Keratinocyte (primary cell): ENCODE measurements at regions not wholly inside any gene's neighbourhood (a gene's known extent, or its start where the extent isn't known, plus 50 kb on each side); places are given as distances from the start of the nearest gene placed in this dataset.

Experiments
- DNase-seq: peaks from one replicate; pipeline ENCODE4 v3.0.0-alpha.2; 2011; ENCODE audit warnings: low read depth, missing footprints, low spot score
- FAIRE-seq: peaks from 2 replicates; lab custom pipeline; 2011; peaks lifted over from hg19 to GRCh38; lab: Jason Lieb, UNC
- H2AFZ ChIP-seq: 2 replicates; pipeline ENCODE4 v1.6.0; 2012; ENCODE audit warnings: low read length, control low read depth, inconsistent platforms; ENCODE audit not compliant: control insufficient read depth
- H3K27ac ChIP-seq: 2 replicates; pipeline ENCODE4 v1.5.1; 2011; ENCODE audit warnings: low read length; ENCODE audit not compliant: control insufficient read depth, insufficient read depth
- H3K27me3 ChIP-seq: 3 replicates; pipeline ENCODE4 v1.6.0; 2011; ENCODE audit warnings: low read length; ENCODE audit not compliant: control insufficient read depth, insufficient read depth; ENCODE audit errors: extremely low read depth
- H3K36me3 ChIP-seq, 2 experiments: 2 replicates in 1 of 2; 3 replicates in 1 of 2; pipeline ENCODE4 v1.5.1; 2011; ENCODE audit warnings: low read length in 2 of 2, mild to moderate bottlenecking in 1 of 2; ENCODE audit not compliant: control insufficient read depth in 2 of 2, insufficient read depth in 2 of 2; ENCODE audit errors: extremely low read depth in 1 of 2
- H3K4me1 ChIP-seq: 3 replicates; pipeline ENCODE4 v1.5.1; 2011; ENCODE audit warnings: low read length; ENCODE audit not compliant: control insufficient read depth, insufficient read depth; ENCODE audit errors: extremely low read depth
- H3K4me2 ChIP-seq: 3 replicates; pipeline ENCODE4 v1.6.0; 2011; ENCODE audit warnings: low read depth, low read length; ENCODE audit not compliant: control insufficient read depth, insufficient read depth; ENCODE audit errors: extremely low read depth
- H3K4me3 ChIP-seq, 3 experiments: fragments of 200-600 bp in 1 of 3; sonication (generic) in 1 of 3; 2 replicates in 2 of 3; 3 replicates in 1 of 3; pipeline ENCODE4 v1.5.1; 2011 to 2016; ENCODE audit warnings: low read length in 3 of 3, mild to moderate bottlenecking in 3 of 3, control low read depth in 2 of 3, inconsistent platforms in 1 of 3, low read depth in 1 of 3, mixed read lengths in 1 of 3, mixed run types in 1 of 3, moderate library complexity in 1 of 3; ENCODE audit not compliant: control insufficient read depth in 2 of 3, insufficient read depth in 2 of 3; ENCODE audit errors: extremely low read depth in 1 of 3
- H3K79me2 ChIP-seq: 2 replicates; pipeline ENCODE4 v1.6.0; 2012; ENCODE audit warnings: low read length; ENCODE audit not compliant: control insufficient read depth, insufficient read depth
- H3K9ac ChIP-seq: 3 replicates; pipeline ENCODE4 v1.6.0; 2011; ENCODE audit warnings: low read length; ENCODE audit not compliant: control insufficient read depth, insufficient read depth; ENCODE audit errors: extremely low read depth
- H3K9me1 ChIP-seq: 3 replicates; pipeline ENCODE4 v1.6.0; 2011; ENCODE audit warnings: low read length; ENCODE audit not compliant: control insufficient read depth, insufficient read depth; ENCODE audit errors: extremely low read depth
- H3K9me3 ChIP-seq: 2 replicates; pipeline ENCODE4 v1.5.1; 2012; ENCODE audit warnings: low read depth, low read length; ENCODE audit not compliant: control insufficient read depth
- H4K20me1 ChIP-seq: 3 replicates; pipeline ENCODE4 v1.6.0; 2011; ENCODE audit warnings: low read length; ENCODE audit not compliant: control insufficient read depth, insufficient read depth; ENCODE audit errors: extremely low read depth
- CTCF ChIP-seq, 3 experiments: IDR thresholded peaks in 1 of 3; conservative IDR thresholded peaks in 1 of 3; optimal IDR thresholded peaks in 1 of 3; 2 replicates in 2 of 3; 3 replicates in 1 of 3; pipeline versions ENCODE3 to v1.5.1; 2011; ENCODE audit warnings: low read length in 3 of 3, mild to moderate bottlenecking in 3 of 3, moderate library complexity in 2 of 3, control low read depth in 1 of 3, inconsistent platforms in 1 of 3; ENCODE audit not compliant: insufficient read depth in 2 of 3; ENCODE audit errors: extremely low read depth in 1 of 3
- EZH2 ChIP-seq: IDR thresholded peaks from one replicate; pipeline ENCODE4 v1.6.1; 2012; ENCODE audit warnings: inconsistent platforms, mild to moderate bottlenecking, low read length, moderate library complexity
- dilution Hi-C: fragments of 300-500 bp; cut with MboI; formaldehyde crosslinking; loops from one replicate; pipeline ENCODE4 v1.7.0; 2020; ENCODE audit warnings: low sequenced_read_pairs; ENCODE audit not compliant: extremely low pct_ligation_motif_present

GRCh38 chrX:37904833-37905232, 57.5 kb upstream of the DYNLT3 start:
- no peak overlapping the region for H3K27ac ChIP-seq
- no peaks in the 10 kb centered on the region for H3K36me3 ChIP-seq
- FAIRE-seq (no peak), DNase-seq (no peak)
- H3K9ac ChIP-seq: no peak overlapping the region
- no peaks in the 10 kb centered on the region for H3K27me3 ChIP-seq
- H4K20me1 ChIP-seq: no peaks in the 10 kb centered on the region
- no peaks in the 10 kb centered on the region for H3K9me3 ChIP-seq
- no peak overlapping the region for H3K4me3 ChIP-seq
- dilution Hi-C loops: no loop called here
- H3K9me1 ChIP-seq: no peaks in the 10 kb centered on the region
- no peak for TF ChIP-seq EZH2
- TF ChIP-seq CTCF (optimal IDR thresholded peaks at IDR 0.05 in 1 of 3, IDR thresholded peaks at IDR 0.05 in 1 of 3, conservative IDR thresholded peaks at IDR 0.05 in 1 of 3; ENCODE audit: extremely low read depth in 1 of 3, insufficient read depth in 2 of 3, low read length in 3 of 3): no peak
- H3K79me2 ChIP-seq: no peaks in the 10 kb centered on the region
- H3K4me1 ChIP-seq: no peaks in the 10 kb centered on the region
- H2AFZ ChIP-seq: no peak overlapping the region
- no peak overlapping the region for H3K4me2 ChIP-seq

GRCh38 chrX:37905436-37906147, 58.2 kb upstream of the DYNLT3 start:
- Histone ChIP-seq H3K9me1 (no peaks in the 10 kb centered on the region), H2AFZ (peak overlapping the region; percentile 52), H3K9ac (no peak overlapping the region), H3K4me1 (no peaks in the 10 kb centered on the region), H3K9me3 (no peaks in the 10 kb centered on the region), H3K36me3 (no peaks in the 10 kb centered on the region), H3K27ac (no peak overlapping the region), H4K20me1 (no peaks in the 10 kb centered on the region), H3K79me2 (no peaks in the 10 kb centered on the region), H3K4me3 (peak overlapping the region; percentile 1 to 34 (median 14)), H3K27me3 (no peaks in the 10 kb centered on the region), H3K4me2 (peak overlapping the region; percentile 54)
- DNase-seq: no peak
- FAIRE-seq: no peak
- TF ChIP-seq EZH2 (no peak), CTCF (optimal IDR thresholded peaks at IDR 0.05 in 1 of 3, IDR thresholded peaks at IDR 0.05 in 1 of 3, conservative IDR thresholded peaks at IDR 0.05 in 1 of 3; ENCODE audit: extremely low read depth in 1 of 3, insufficient read depth in 2 of 3, low read length in 3 of 3) (peak in 1 of 3 experiments; percentile 38)
- dilution Hi-C loops: no loop called here
